ENCODE measurements at regions not wholly inside any gene's neighbourhood (a gene's known extent, or its start where the extent isn't known, plus 50 kb on each side); places are given as distances from the start of the nearest gene placed in this dataset.

GRCh38 chr6:166050559-166050958 is 117.1 kb downstream of the TBXT start:
- no peaks in the 10 kb centered on the region for H3K4me1 ChIP-seq (ENCODE audit: insufficient read depth, low read length, poor library complexity, severe bottlenecking)
- H3K79me2 ChIP-seq (ENCODE audit: insufficient read depth, low read length), result no peaks in the 10 kb centered on the region
- no peaks in the 10 kb centered on the region for H3K27me3 ChIP-seq (ENCODE audit: insufficient read depth, low read length, poor library complexity, severe bottlenecking)
- H3K9me3 ChIP-seq (ENCODE audit: insufficient read depth, low read depth, low read length), result no peaks in the 10 kb centered on the region; the same call in 1 of the 2 replicates
- no peak overlapping the region for H3K4me3 ChIP-seq (ENCODE audit: low read length, poor library complexity, severe bottlenecking)
- H2AFZ ChIP-seq (ENCODE audit: low read length), result no peak overlapping the region
- H4K20me1 ChIP-seq (ENCODE audit: insufficient read depth, low read length, poor library complexity, severe bottlenecking), result no peaks in the 10 kb centered on the region
- no peaks in the 10 kb centered on the region for H3K9me2 ChIP-seq (replicated peaks; ENCODE audit: low read depth, low read length)
- TF ChIP-seq EZH2phosphoT487 (IDR thresholded peaks at IDR 0.05; ENCODE audit: borderline replicate concordance), result no peak
- H3F3A ChIP-seq (ENCODE audit: low read depth), result no peaks in the 10 kb centered on the region
- no peak overlapping the region for H3K4me2 ChIP-seq (ENCODE audit: low read depth, low read length, poor library complexity, severe bottlenecking)
- H3K36me3 ChIP-seq (ENCODE audit: insufficient read depth, low read length), result no peaks in the 10 kb centered on the region
- H3K9ac ChIP-seq (ENCODE audit: low read depth, low read length, poor library complexity, severe bottlenecking), result no peak overlapping the region

- TF ChIP-seq, protein P1, sequence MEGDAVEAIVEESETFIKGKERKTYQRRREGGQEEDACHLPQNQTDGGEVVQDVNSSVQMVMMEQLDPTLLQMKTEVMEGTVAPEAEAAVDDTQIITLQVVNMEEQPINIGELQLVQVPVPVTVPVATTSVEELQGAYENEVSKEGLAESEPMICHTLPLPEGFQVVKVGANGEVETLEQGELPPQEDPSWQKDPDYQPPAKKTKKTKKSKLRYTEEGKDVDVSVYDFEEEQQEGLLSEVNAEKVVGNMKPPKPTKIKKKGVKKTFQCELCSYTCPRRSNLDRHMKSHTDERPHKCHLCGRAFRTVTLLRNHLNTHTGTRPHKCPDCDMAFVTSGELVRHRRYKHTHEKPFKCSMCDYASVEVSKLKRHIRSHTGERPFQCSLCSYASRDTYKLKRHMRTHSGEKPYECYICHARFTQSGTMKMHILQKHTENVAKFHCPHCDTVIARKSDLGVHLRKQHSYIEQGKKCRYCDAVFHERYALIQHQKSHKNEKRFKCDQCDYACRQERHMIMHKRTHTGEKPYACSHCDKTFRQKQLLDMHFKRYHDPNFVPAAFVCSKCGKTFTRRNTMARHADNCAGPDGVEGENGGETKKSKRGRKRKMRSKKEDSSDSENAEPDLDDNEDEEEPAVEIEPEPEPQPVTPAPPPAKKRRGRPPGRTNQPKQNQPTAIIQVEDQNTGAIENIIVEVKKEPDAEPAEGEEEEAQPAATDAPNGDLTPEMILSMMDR (conservative IDR thresholded peaks at IDR 0.05; ENCODE audit: low read length), result no peak
- no peak for TF ChIP-seq EZH2phosphoT487 (IDR thresholded peaks at IDR 0.05; ENCODE audit: borderline replicate concordance)
- no peaks in the 10 kb centered on the region for H3K36me3 ChIP-seq (ENCODE audit: insufficient read depth, low read length)
- no peak overlapping the region for H3K4me3 ChIP-seq (ENCODE audit: low read length, poor library complexity, severe bottlenecking)
- no peaks in the 10 kb centered on the region for H4K20me1 ChIP-seq (ENCODE audit: insufficient read depth, low read length, poor library complexity, severe bottlenecking)
- H3K4me1 ChIP-seq (ENCODE audit: insufficient read depth, low read length, poor library complexity, severe bottlenecking), result no peaks in the 10 kb centered on the region
- H3F3A ChIP-seq (ENCODE audit: low read depth), result no peaks in the 10 kb centered on the region
- no peaks in the 10 kb centered on the region for H3K9me3 ChIP-seq (ENCODE audit: insufficient read depth, low read depth, low read length)
- H3K27me3 ChIP-seq (ENCODE audit: insufficient read depth, low read length, poor library complexity, severe bottlenecking), result no peaks in the 10 kb centered on the region
- no peak overlapping the region for H3K4me2 ChIP-seq (ENCODE audit: low read depth, low read length, poor library complexity, severe bottlenecking)
- H2AFZ ChIP-seq (ENCODE audit: low read length), result no peak overlapping the region
- H3K79me2 ChIP-seq (ENCODE audit: insufficient read depth, low read length), result no peaks in the 10 kb centered on the region
- H3K9me2 ChIP-seq (replicated peaks; ENCODE audit: low read depth, low read length), result no peaks in the 10 kb centered on the region
- H3K9ac ChIP-seq (ENCODE audit: low read depth, low read length, poor library complexity, severe bottlenecking), result no peak overlapping the region
These were observed 120.7 kb downstream of the TBXT start for GRCh38 chr6:166046982-166047381.

DNA sequence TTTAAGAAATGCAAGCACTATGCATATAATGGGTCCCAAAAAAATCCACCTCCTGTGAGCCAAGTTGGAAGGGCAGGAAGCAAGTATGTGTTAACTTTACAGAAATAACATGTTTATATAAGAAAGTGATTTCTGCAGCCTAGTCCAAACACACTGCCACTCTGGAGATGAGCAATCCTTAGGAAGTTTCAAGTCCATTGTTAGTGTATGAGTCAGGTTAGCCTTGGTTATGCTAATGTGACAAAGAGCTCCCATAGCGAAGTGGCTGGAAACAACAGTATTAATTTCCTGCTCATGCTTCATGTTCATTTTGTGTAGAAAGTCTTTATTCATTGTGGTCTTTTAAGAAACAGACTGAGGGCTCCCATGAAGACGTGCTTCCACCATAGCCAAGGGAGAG is 121.4 kb downstream of the TBXT start:
- Histone ChIP-seq H2AFZ (ENCODE audit: low read length) (no peak overlapping the region), H3K9ac (ENCODE audit: low read depth, low read length, poor library complexity, severe bottlenecking) (no peak overlapping the region), H3K9me2 (replicated peaks; ENCODE audit: low read depth, low read length) (no peaks in the 10 kb centered on the region), H3K27me3 (ENCODE audit: insufficient read depth, low read length, poor library complexity, severe bottlenecking) (no peaks in the 10 kb centered on the region), H4K20me1 (ENCODE audit: insufficient read depth, low read length, poor library complexity, severe bottlenecking) (no peaks in the 10 kb centered on the region), H3K4me1 (ENCODE audit: insufficient read depth, low read length, poor library complexity, severe bottlenecking) (no peaks in the 10 kb centered on the region), H3K9me3 (ENCODE audit: insufficient read depth, low read depth, low read length) (no peaks in the 10 kb centered on the region), H3K36me3 (ENCODE audit: insufficient read depth, low read length) (no peaks in the 10 kb centered on the region), H3K4me3 (ENCODE audit: low read length, poor library complexity, severe bottlenecking) (no peak overlapping the region), H3F3A (ENCODE audit: low read depth) (no peaks in the 10 kb centered on the region), H3K79me2 (ENCODE audit: insufficient read depth, low read length) (no peaks in the 10 kb centered on the region), H3K4me2 (ENCODE audit: low read depth, low read length, poor library complexity, severe bottlenecking) (no peak overlapping the region)
- TF ChIP-seq EZH2phosphoT487 (IDR thresholded peaks at IDR 0.05; ENCODE audit: borderline replicate concordance), result no peak
- TF ChIP-seq, protein P1 (conservative IDR thresholded peaks at IDR 0.05; ENCODE audit: low read length), result no peak

DNA sequence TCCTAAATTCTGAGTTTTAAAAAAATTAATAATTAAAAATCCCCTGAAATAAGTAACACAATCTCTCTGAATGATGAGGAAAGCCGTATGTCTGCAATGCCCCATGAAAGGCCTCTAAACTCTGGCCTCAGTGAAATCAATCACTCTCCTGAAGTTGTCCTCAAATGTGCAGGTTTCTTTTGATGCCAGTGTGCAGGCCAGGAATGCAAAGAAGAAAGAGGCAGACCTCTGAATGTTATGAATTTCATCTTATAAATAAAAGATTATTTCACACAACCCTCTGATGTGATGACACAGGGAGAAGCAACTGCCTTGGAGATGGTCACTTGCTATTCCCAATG is 121.8 kb downstream of the TBXT start:
- Histone ChIP-seq H3K4me2 (ENCODE audit: low read depth, low read length, poor library complexity, severe bottlenecking) (no peak overlapping the region), H4K20me1 (ENCODE audit: insufficient read depth, low read length, poor library complexity, severe bottlenecking) (no peaks in the 10 kb centered on the region), H2AFZ (ENCODE audit: low read length) (no peak overlapping the region), H3K9ac (ENCODE audit: low read depth, low read length, poor library complexity, severe bottlenecking) (no peak overlapping the region), H3K9me2 (replicated peaks; ENCODE audit: low read depth, low read length) (no peaks in the 10 kb centered on the region), H3K27me3 (ENCODE audit: insufficient read depth, low read length, poor library complexity, severe bottlenecking) (no peaks in the 10 kb centered on the region), H3K4me1 (ENCODE audit: insufficient read depth, low read length, poor library complexity, severe bottlenecking) (no peaks in the 10 kb centered on the region), H3K79me2 (ENCODE audit: insufficient read depth, low read length) (no peaks in the 10 kb centered on the region), H3K36me3 (ENCODE audit: insufficient read depth, low read length) (no peaks in the 10 kb centered on the region), H3K9me3 (ENCODE audit: insufficient read depth, low read depth, low read length) (no peaks in the 10 kb centered on the region), H3F3A (ENCODE audit: low read depth) (no peaks in the 10 kb centered on the region), H3K4me3 (ENCODE audit: low read length, poor library complexity, severe bottlenecking) (no peak overlapping the region)
- TF ChIP-seq EZH2phosphoT487 (IDR thresholded peaks at IDR 0.05; ENCODE audit: borderline replicate concordance), result no peak
- TF ChIP-seq, protein P1 (conservative IDR thresholded peaks at IDR 0.05; ENCODE audit: low read length), result no peak
